Lower leg skin (tissue), 4 donors: ENCODE measurements at regions not wholly inside any gene's neighbourhood (a gene's known extent, or its start where the extent isn't known, plus 50 kb on each side); places are given as distances from the start of the nearest gene placed in this dataset.
"Not testable (repeated sequence)": the region's sequence is repeated elsewhere in the genome, so short reads cannot be mapped to it uniquely, and the experiment has no call there.

Experiments
- DNase-seq, 2 donors: peaks; one replicate each; pipeline ENCODE4 v3.0.0-alpha.2; 2019; ENCODE audit warnings: low spot score in 2 of 2
- H3K4me3 ChIP-seq: fragments of 200-600 bp; sonication (generic); 2 replicates; pipeline ENCODE4 v1.5.1; 2017; ENCODE audit warnings: mild to moderate bottlenecking, low read depth; ENCODE audit not compliant: poor library complexity, severe bottlenecking
- CTCF ChIP-seq, 3 donors: fragments of 450-650 bp; IDR thresholded peaks; one replicate each; pipeline ENCODE4 v1.5.1; 2016; ENCODE audit warnings: antibody characterized with exemption in 3 of 3, mild to moderate bottlenecking in 3 of 3, moderate library complexity in 2 of 3
- POLR2A ChIP-seq, 2 donors: fragments of 450-650 bp; IDR thresholded peaks; one replicate each; pipeline ENCODE4 v1.6.1; 2016 to 2017; ENCODE audit warnings: antibody characterized with exemption in 2 of 2, mild to moderate bottlenecking in 1 of 2, moderate library complexity in 1 of 2
- WGBS, 2 donors: methylation state at CpG; one replicate each; pipeline ENCODE4 v1.1.5; 2018; 5-methylcytosine and 5-hydroxymethylcytosine counted together
- intact Hi-C: fragments of 100-400 bp; cut with DNase I; formaldehyde crosslinking; loops from one replicate; pipeline ENCODE4 v1.15.0; 2023; ENCODE audit warnings: low total_unique reads

- H3K4me3 ChIP-seq, result no peak overlapping the region
- intact Hi-C loops, result no loop called here
- 67 to 77% methylated on average over 11 of the region's 11 CpGs for WGBS, 2 donors
- TF ChIP-seq CTCF (IDR thresholded peaks at IDR 0.05) (no peak), POLR2A (IDR thresholded peaks at IDR 0.05) (no peak)
- no peak for DNase-seq
These were observed 97.3 kb upstream of the PAXBP1 start for GRCh38 chr21:32868631-32869454.

- no peak overlapping the region for H3K4me3 ChIP-seq
- intact Hi-C loops, result no loop called here
- TF ChIP-seq CTCF (IDR thresholded peaks at IDR 0.05), result no peak
- TF ChIP-seq POLR2A (IDR thresholded peaks at IDR 0.05), result no peak
- WGBS, 2 donors, result 67 to 84% methylated on average over 3 of the region's 3 CpGs
- no peak for DNase-seq
These were observed 97.9 kb upstream of the PAXBP1 start for GRCh38 chr21:32869459-32869858.

- TF ChIP-seq POLR2A (IDR thresholded peaks at IDR 0.05) (no peak), CTCF (IDR thresholded peaks at IDR 0.05) (no peak)
- no peak overlapping the region for H3K4me3 ChIP-seq
- intact Hi-C loops, result no loop called here
- 54 to 70% methylated on average over 3 of the region's 3 CpGs for WGBS, 2 donors
- no peak for DNase-seq
These were observed 104.9 kb upstream of the PAXBP1 start for GRCh38 chr21:32876426-32876825.

- intact Hi-C loops, H3K4me3 ChIP-seq, DNase-seq: not testable (repeated sequence)
- WGBS, 2 donors, result 92 to 96% methylated on average over 2 of the region's 2 CpGs
These were observed 106.3 kb upstream of the PAXBP1 start for GRCh38 chr21:32877888-32878287.

- intact Hi-C loops, result no loop called here
These were observed 107.1 kb upstream of the PAXBP1 start for GRCh38 chr21:32878661-32879060.

GRCh38 chr21:32881458-32881857 is 109.9 kb upstream of the PAXBP1 start:
- TF ChIP-seq CTCF (IDR thresholded peaks at IDR 0.05) (no peak), POLR2A (IDR thresholded peaks at IDR 0.05) (no peak)
- no peak overlapping the region for H3K4me3 ChIP-seq
- intact Hi-C loops, result no loop called here
- DNase-seq, result no peak
- 91% methylated on average over 5 of the region's 5 CpGs for WGBS, 2 donors

More at GRCh38 chr21:32878661-32879060, 107.1 kb upstream of the PAXBP1 start:
- DNase-seq, result peak in 1 of 2 donors; percentile 44
- H3K4me3 ChIP-seq, result no peak overlapping the region
- WGBS, 2 donors, result 29 to 50% methylated on average over 2 of the region's 2 CpGs
- TF ChIP-seq CTCF (IDR thresholded peaks at IDR 0.05), result no peak
- TF ChIP-seq POLR2A (IDR thresholded peaks at IDR 0.05), result no peak
